HUES64 (cell line): ENCODE measurements at regions not wholly inside any gene's neighbourhood (a gene's known extent, or its start where the extent isn't known, plus 50 kb on each side); places are given as distances from the start of the nearest gene placed in this dataset.

ENCODE experiments used
- H3K27ac ChIP-seq: 2 replicates; pipeline ENCODE4 v1.7.0; 2013; ENCODE audit warnings: low read depth, low read length, inconsistent platforms
- H3K27me3 ChIP-seq: 2 replicates; pipeline ENCODE4 v1.6.1; 2013; ENCODE audit warnings: mild to moderate bottlenecking, low read length; ENCODE audit not compliant: insufficient read depth
- H3K36me3 ChIP-seq: 2 replicates; pipeline ENCODE4 v1.6.1; 2013; ENCODE audit warnings: mild to moderate bottlenecking, low read length; ENCODE audit not compliant: insufficient read depth
- H3K4me1 ChIP-seq: 2 replicates; pipeline ENCODE4 v1.6.1; 2013; ENCODE audit warnings: mild to moderate bottlenecking, low read length, moderate library complexity; ENCODE audit not compliant: insufficient read depth
- H3K4me3 ChIP-seq: 2 replicates; pipeline ENCODE4 v1.5.1; 2013; ENCODE audit warnings: mild to moderate bottlenecking, low read length, moderate library complexity
- H3K9ac ChIP-seq: 2 replicates; pipeline ENCODE4 v1.6.1; 2013; ENCODE audit warnings: mild to moderate bottlenecking, low read depth, low read length
- H3K9me3 ChIP-seq: 2 replicates; pipeline ENCODE4 v1.6.1; 2013; ENCODE audit warnings: low read depth, low read length; ENCODE audit not compliant: insufficient read depth
- WGBS: fragments of 150-250, 120-280 bp; methylation state at CpG from one replicate; pipeline ENCODE4 v1.1.7; 2013; ENCODE audit warnings: missing lambda C conversion rate; 5-methylcytosine and 5-hydroxymethylcytosine counted together

DNA sequence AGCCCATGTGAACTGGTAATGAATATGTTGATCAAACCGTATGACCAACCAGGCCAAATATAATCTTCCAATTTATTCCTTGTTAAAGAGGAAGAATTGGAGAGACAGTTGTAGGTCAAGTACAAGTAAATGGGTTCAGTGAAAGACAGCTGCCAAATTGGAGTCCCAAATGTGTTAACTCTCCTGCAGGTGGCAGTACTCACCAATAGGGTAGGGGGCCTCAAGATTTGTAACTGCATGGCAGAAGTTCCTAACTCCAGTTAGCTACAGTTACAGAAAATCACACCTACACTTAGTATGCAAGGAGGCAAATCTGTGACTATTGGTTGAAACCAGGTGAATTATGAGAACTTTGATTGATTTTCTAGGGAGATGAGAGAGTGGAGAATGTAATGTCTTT lies 278.0 kb downstream of the ZBBX start:
- no peaks in the 10 kb centered on the region for H3K36me3 ChIP-seq
- H3K27me3 ChIP-seq: no peaks in the 10 kb centered on the region
- H3K4me1 ChIP-seq: no peaks in the 10 kb centered on the region
- H3K9me3 ChIP-seq: no peaks in the 10 kb centered on the region
- H3K27ac ChIP-seq: no peak overlapping the region
- H3K9ac ChIP-seq: no peak overlapping the region
- WGBS: no CpG with 5 or more reads among the region's 1 CpG
- no peak overlapping the region for H3K4me3 ChIP-seq

DNA sequence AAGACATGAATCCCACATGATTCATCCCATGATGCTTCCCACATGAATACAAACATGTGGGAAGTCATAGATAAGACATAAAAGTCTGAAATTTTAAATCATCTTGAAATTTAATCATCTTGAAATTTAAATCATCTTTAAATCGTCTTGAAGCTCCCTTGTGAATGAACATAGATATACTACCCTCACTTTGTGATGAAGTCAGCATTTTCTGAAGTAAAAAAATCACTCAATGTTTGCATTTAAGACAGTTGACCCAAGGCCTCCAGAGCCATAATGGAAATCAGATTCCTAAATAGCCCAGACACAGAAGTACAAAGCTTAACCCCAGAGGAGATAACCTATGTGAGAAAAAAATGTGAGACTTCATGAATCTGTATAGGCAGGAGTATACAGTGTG lies 279.4 kb downstream of the ZBBX start:
- Histone ChIP-seq H3K27ac (no peak overlapping the region), H3K36me3 (no peaks in the 10 kb centered on the region), H3K9ac (no peak overlapping the region), H3K4me3 (no peak overlapping the region), H3K27me3 (no peaks in the 10 kb centered on the region), H3K9me3 (no peaks in the 10 kb centered on the region), H3K4me1 (no peaks in the 10 kb centered on the region)
- 86% methylated on average over 1 of the region's 1 CpG for WGBS

DNA sequence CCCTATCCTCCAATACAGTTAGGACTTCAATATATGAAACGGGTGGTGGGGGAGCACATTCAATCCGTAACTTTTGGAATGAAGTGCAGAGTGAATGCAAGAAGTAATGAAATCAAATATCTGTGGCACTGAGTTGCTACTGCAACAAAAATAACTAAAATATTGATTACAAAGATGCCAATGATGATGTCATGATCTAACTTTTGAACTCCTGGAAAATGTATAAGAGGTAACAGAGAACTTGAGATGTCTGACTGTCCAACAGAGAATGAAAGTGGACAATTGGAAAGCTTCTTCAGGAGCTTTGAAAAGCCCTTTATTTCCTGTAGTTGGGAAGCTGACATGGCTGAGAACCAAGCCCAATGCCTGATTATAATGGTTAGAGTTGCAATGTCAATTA lies 279.9 kb downstream of the ZBBX start:
- Histone ChIP-seq H3K27me3 (no peaks in the 10 kb centered on the region), H3K4me3 (no peak overlapping the region), H3K27ac (no peak overlapping the region), H3K4me1 (no peaks in the 10 kb centered on the region), H3K9me3 (no peaks in the 10 kb centered on the region), H3K9ac (no peak overlapping the region), H3K36me3 (no peaks in the 10 kb centered on the region)
- 100% methylated on average over 2 of the region's 2 CpGs for WGBS

DNA sequence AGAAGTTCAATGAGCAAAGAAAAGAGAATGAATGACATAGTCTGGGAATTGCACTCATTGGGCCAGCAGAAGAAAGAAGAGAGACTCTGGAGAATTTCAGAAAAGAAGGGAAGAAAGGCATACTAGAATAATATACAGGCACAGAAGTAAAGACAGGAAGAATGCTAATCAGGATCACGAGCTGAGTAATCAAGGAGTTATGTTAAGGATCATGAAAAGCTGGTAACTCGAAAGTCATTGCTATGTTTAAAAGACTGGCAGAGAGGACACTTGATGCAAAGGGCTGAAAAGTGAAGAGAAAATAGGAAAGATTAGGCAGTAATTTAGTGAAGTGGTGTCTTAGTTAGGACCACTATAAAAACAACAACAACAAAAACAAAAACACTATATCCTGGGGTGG lies 284.1 kb downstream of the ZBBX start:
- H3K36me3 ChIP-seq: no peaks in the 10 kb centered on the region
- no peaks in the 10 kb centered on the region for H3K9me3 ChIP-seq
- no peaks in the 10 kb centered on the region for H3K27me3 ChIP-seq
- H3K9ac ChIP-seq: no peak overlapping the region
- WGBS: 79% methylated on average over 2 of the region's 2 CpGs
- no peak overlapping the region for H3K4me3 ChIP-seq
- no peaks in the 10 kb centered on the region for H3K4me1 ChIP-seq
- no peak overlapping the region for H3K27ac ChIP-seq

GRCh38 chr3:167094632-167095031 lies 285.5 kb downstream of the ZBBX start:
- H3K4me1 ChIP-seq: no peaks in the 10 kb centered on the region
- H3K36me3 ChIP-seq: no peaks in the 10 kb centered on the region
- no peaks in the 10 kb centered on the region for H3K9me3 ChIP-seq
- no peaks in the 10 kb centered on the region for H3K27me3 ChIP-seq
- no peak overlapping the region for H3K9ac ChIP-seq
- no peak overlapping the region for H3K27ac ChIP-seq
- no peak overlapping the region for H3K4me3 ChIP-seq

GRCh38 chr3:167091226-167091625 lies 288.9 kb downstream of the ZBBX start:
- Histone ChIP-seq H3K27me3 (no peaks in the 10 kb centered on the region), H3K36me3 (no peaks in the 10 kb centered on the region), H3K9ac (no peak overlapping the region), H3K27ac (no peak overlapping the region), H3K4me1 (no peaks in the 10 kb centered on the region), H3K4me3 (no peak overlapping the region), H3K9me3 (no peaks in the 10 kb centered on the region)
- WGBS: 0% methylated on average over 1 of the region's 2 CpGs

DNA sequence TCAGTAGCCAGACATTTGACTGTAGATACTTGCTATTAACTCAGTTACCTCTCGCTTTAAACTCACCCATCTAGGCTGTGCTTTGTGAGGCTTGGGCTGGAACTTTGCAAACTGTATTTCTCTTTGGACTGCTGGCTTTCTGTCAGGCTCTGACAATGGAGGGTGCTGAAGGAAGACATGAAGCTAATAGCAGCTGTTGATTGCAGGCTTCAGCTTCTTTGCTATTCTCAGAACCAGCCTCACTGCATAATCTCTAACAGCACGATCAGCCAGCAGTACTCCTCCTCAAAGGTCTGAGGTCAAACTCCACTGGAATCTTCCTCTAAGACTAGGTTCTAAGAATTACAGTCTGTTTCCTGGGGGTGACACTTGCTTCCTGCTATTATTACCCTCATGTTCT lies 295.6 kb downstream of the ZBBX start:
- Histone ChIP-seq H3K4me3 (no peak overlapping the region), H3K9ac (no peak overlapping the region), H3K36me3 (no peaks in the 10 kb centered on the region), H3K27me3 (no peaks in the 10 kb centered on the region), H3K9me3 (no peaks in the 10 kb centered on the region), H3K27ac (no peak overlapping the region), H3K4me1 (no peaks in the 10 kb centered on the region)
- 71% methylated on average over 2 of the region's 2 CpGs for WGBS

GRCh38 chr3:167078070-167078622 lies 302.0 kb downstream of the ZBBX start:
- Histone ChIP-seq H3K4me3 (no peak overlapping the region), H3K27me3 (no peaks in the 10 kb centered on the region), H3K4me1 (no peaks in the 10 kb centered on the region), H3K9ac (no peak overlapping the region), H3K9me3 (no peaks in the 10 kb centered on the region), H3K27ac (no peak overlapping the region), H3K36me3 (no peaks in the 10 kb centered on the region)
- 78% methylated on average over 7 of the region's 7 CpGs for WGBS

DNA sequence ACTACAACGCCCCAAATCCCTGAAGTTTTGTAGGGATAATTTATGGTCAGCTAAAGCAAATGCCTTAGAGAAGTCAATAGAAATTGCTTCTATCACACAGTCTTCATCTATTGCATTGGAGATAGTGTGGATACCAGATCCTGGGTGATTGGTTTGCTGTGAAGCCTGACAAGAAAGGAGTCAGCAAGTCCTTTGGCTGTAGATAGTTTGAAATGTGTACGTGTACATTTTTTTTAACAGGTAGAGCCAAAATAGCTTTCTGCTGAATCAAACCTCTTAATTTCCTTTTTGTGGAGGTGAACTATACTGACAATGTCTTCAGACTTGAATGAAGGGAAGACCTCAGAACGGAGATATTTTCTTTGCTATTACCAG lies 312.3 kb downstream of the ZBBX start:
- H3K36me3 ChIP-seq: no peaks in the 10 kb centered on the region
- no peaks in the 10 kb centered on the region for H3K9me3 ChIP-seq
- no peak overlapping the region for H3K27ac ChIP-seq
- H3K4me3 ChIP-seq: no peak overlapping the region
- no peaks in the 10 kb centered on the region for H3K27me3 ChIP-seq
- 92% methylated on average over 3 of the region's 3 CpGs for WGBS
- H3K4me1 ChIP-seq: no peaks in the 10 kb centered on the region
- H3K9ac ChIP-seq: no peak overlapping the region

GRCh38 chr3:167066977-167067786 lies 312.9 kb downstream of the ZBBX start:
- Histone ChIP-seq H3K27me3 (no peaks in the 10 kb centered on the region), H3K4me1 (no peaks in the 10 kb centered on the region), H3K9me3 (no peaks in the 10 kb centered on the region), H3K9ac (no peak overlapping the region), H3K4me3 (no peak overlapping the region), H3K27ac (no peak overlapping the region), H3K36me3 (no peaks in the 10 kb centered on the region)
- 88% methylated on average over 5 of the region's 5 CpGs for WGBS

- H3K27ac ChIP-seq: no peak overlapping the region
These were observed 322.5 kb downstream of the ZBBX start for GRCh38 chr3:167057581-167057980.

GRCh38 chr3:167054926-167055325 lies 325.2 kb downstream of the ZBBX start:
- WGBS: 100% methylated on average over 2 of the region's 2 CpGs
- Histone ChIP-seq H3K9ac (no peak overlapping the region), H3K4me1 (peaks cover 6% of the 10 kb centered on the region), H3K27ac (no peak overlapping the region), H3K27me3 (no peaks in the 10 kb centered on the region), H3K4me3 (no peak overlapping the region), H3K9me3 (no peaks in the 10 kb centered on the region), H3K36me3 (no peaks in the 10 kb centered on the region)

More at GRCh38 chr3:167057581-167057980, 322.5 kb downstream of the ZBBX start:
- H3K27me3 ChIP-seq: no peaks in the 10 kb centered on the region
- H3K36me3 ChIP-seq: no peaks in the 10 kb centered on the region
- H3K4me3 ChIP-seq: no peak overlapping the region
- H3K4me1 ChIP-seq: no peaks in the 10 kb centered on the region
- no peak overlapping the region for H3K9ac ChIP-seq
- H3K9me3 ChIP-seq: no peaks in the 10 kb centered on the region
- WGBS: 95% methylated on average over 1 of the region's 1 CpG
